HCT116 (cell line): ENCODE measurements at regions not wholly inside any gene's neighbourhood (a gene's known extent, or its start where the extent isn't known, plus 50 kb on each side); places are given as distances from the start of the nearest gene placed in this dataset.

Experiments used
- ATAC-seq: fragments of 200-7000 bp; cut with Tn5 transposase; 2 replicates; pipeline ENCODE4 v1.9.1; 2020; ENCODE audit warnings: mild to moderate bottlenecking, moderate library complexity
- BruUV-seq: library from RNA; stranded (reverse); fragments of 400-500 nt; replicated peaks from 2 replicates; lab custom pipeline; 2021; lab: Mats Ljungman, UMichigan
- CTCF ChIA-PET: fragments of 300-600 bp; sonication (Branson Sonifier 250); formaldehyde crosslinking; loops from one replicate; lab custom pipeline; 2021; ENCODE audit warnings: antibody characterized with exemption; lab: Charles Lee
- POLR2A ChIA-PET: fragments of 300-600, 350-600 bp; sonication (Branson Sonifier 250); formaldehyde crosslinking; loops from one replicate; lab custom pipeline; 2021; ENCODE audit warnings: antibody characterized with exemption; lab: Charles Lee
- RAD21 ChIA-PET, 2 experiments: fragments of 300-600 bp; sonication (Branson Sonifier 250); formaldehyde crosslinking; loops; one replicate each; lab custom pipeline; 2023; ENCODE audit warnings: low total read pairs in 2 of 2; ENCODE audit not compliant: uncharacterized antibody in 2 of 2, unreplicated experiment in 2 of 2, low non-redundant PET in 1 of 2; lab: Charles Lee
- DNase-seq: peaks from one replicate; pipeline ENCODE4 v3.0.0-alpha.2; 2010; ENCODE audit warnings: low read depth, low spot score
- H2AFZ ChIP-seq: fragments of 200-600 bp; shearing (Covaris generic), sonication (generic); 2 replicates; pipeline ENCODE4 v1.6.1; 2017; ENCODE audit warnings: low read depth, mixed run types, mixed read lengths, antibody characterized with exemption, low read length; ENCODE audit not compliant: poor library complexity, severe bottlenecking
- H3K27ac ChIP-seq: 2 replicates; pipeline ENCODE4 v1.5.1; 2012; ENCODE audit warnings: low read depth, low read length
- H3K27me3 ChIP-seq: fragments of 200-600 bp; sonication (generic); 2 replicates; pipeline ENCODE4 v1.6.1; 2016; ENCODE audit warnings: mixed run types, low read length, mixed read lengths; ENCODE audit not compliant: insufficient read depth
- H3K36me3 ChIP-seq, 2 experiments: fragments of 200-500 bp in 1 of 2; fragments of 200-600 bp in 1 of 2; sonication (Bioruptor generic) in 1 of 2; sonication (generic) in 1 of 2; 2 replicates each; pipeline versions ENCODE4 v1.5.1 to v1.6.1; 2014 to 2016; ENCODE audit warnings: low read length in 2 of 2, inconsistent platforms in 1 of 2, mixed read lengths in 1 of 2, mixed run types in 1 of 2; ENCODE audit not compliant: insufficient read depth in 2 of 2, control insufficient read depth in 1 of 2
- H3K4me1 ChIP-seq, 2 experiments: fragments of 200-600 bp in 1 of 2; sonication (generic) in 1 of 2; 2 replicates each; pipeline versions ENCODE4 v1.5.1 to v1.6.1; 2012 to 2017; ENCODE audit warnings: low read length in 2 of 2, inconsistent platforms in 1 of 2, mild to moderate bottlenecking in 1 of 2, mixed read lengths in 1 of 2, mixed run types in 1 of 2, moderate library complexity in 1 of 2; ENCODE audit not compliant: insufficient read depth in 2 of 2, control insufficient read depth in 1 of 2
- H3K4me2 ChIP-seq: fragments of 200-600 bp; sonication (generic); 2 replicates; pipeline ENCODE4 v1.6.1; 2017; ENCODE audit warnings: mixed run types, low read length, mixed read lengths
- H3K4me3 ChIP-seq, 2 experiments: fragments of 200-600 bp in 1 of 2; sonication (generic) in 1 of 2; replicated peaks in 1 of 2; 2 replicates each; pipeline ENCODE4 v1.5.1; 2011 to 2016; ENCODE audit warnings: low read length in 2 of 2, control low read depth in 1 of 2, low read depth in 1 of 2, mild to moderate bottlenecking in 1 of 2, mixed read lengths in 1 of 2, mixed run types in 1 of 2
- H3K79me2 ChIP-seq: fragments of 200-600 bp; sonication (generic); 2 replicates; pipeline ENCODE4 v1.6.1; 2017; ENCODE audit warnings: mild to moderate bottlenecking, mixed run types, low read length, moderate library complexity, mixed read lengths; ENCODE audit not compliant: insufficient read depth
- H3K9ac ChIP-seq: fragments of 200-600 bp; sonication (generic); 2 replicates; pipeline ENCODE4 v1.6.1; 2016; ENCODE audit warnings: low read length, mixed read lengths
- H3K9me2 ChIP-seq: fragments of 200-600 bp; sonication (generic), shearing (Covaris generic); 2 replicates; pipeline ENCODE4 v1.6.1; 2017; ENCODE audit warnings: mixed run types, mild to moderate bottlenecking, moderate library complexity; ENCODE audit not compliant: insufficient read depth
- H3K9me3 ChIP-seq, 2 experiments: fragments of 200-500 bp in 1 of 2; fragments of 200-600 bp in 1 of 2; sonication (Bioruptor generic) in 1 of 2; sonication (generic) in 1 of 2; 2 replicates each; pipeline ENCODE4 v1.6.1; 2014 to 2017; ENCODE audit warnings: low read length in 2 of 2, mixed read lengths in 2 of 2, inconsistent platforms in 1 of 2, low read depth in 1 of 2, mild to moderate bottlenecking in 1 of 2, mixed run types in 1 of 2, moderate library complexity in 1 of 2; ENCODE audit not compliant: control insufficient read depth in 1 of 2, insufficient read depth in 1 of 2
- H4K20me1 ChIP-seq: fragments of 200-600 bp; sonication (generic), shearing (Covaris generic); 2 replicates; pipeline ENCODE4 v1.6.1; 2017; ENCODE audit warnings: mixed run types, mild to moderate bottlenecking, moderate library complexity; ENCODE audit not compliant: insufficient read depth
- CEBPB ChIP-seq: IDR thresholded peaks from 2 replicates; pipeline ENCODE4 v1.6.1; 2012; ENCODE audit warnings: low read depth
- EGR1 ChIP-seq: IDR thresholded peaks from 2 replicates; pipeline ENCODE4 v1.6.1; 2012; ENCODE audit warnings: low read depth
- FOSL1 ChIP-seq: IDR thresholded peaks from 2 replicates; pipeline ENCODE4 v1.6.1; 2012; ENCODE audit warnings: low read depth
- POLR2AphosphoS5 ChIP-seq: IDR thresholded peaks from 2 replicates; pipeline ENCODE4 v1.6.1; 2011; ENCODE audit warnings: mild to moderate bottlenecking, low read depth, low read length, moderate library complexity
- RAD21 ChIP-seq: IDR thresholded peaks from 2 replicates; pipeline ENCODE4 v1.6.1; 2012; ENCODE audit warnings: low read depth, mild to moderate bottlenecking
- TCF7L2 ChIP-seq: IDR thresholded peaks from 2 replicates; pipeline ENCODE4 v1.7.0; 2011; ENCODE audit warnings: borderline replicate concordance, inconsistent platforms; ENCODE audit not compliant: insufficient read depth, insufficient read length; ENCODE audit errors: extremely low read depth
- ZFX ChIP-seq: fragments of 450-650 bp; IDR thresholded peaks from 2 replicates; pipeline ENCODE4 v1.6.1; 2017
- intact Hi-C: fragments of 100-400 bp; cut with micrococcal nuclease; formaldehyde crosslinking; loops from 2 replicates; pipeline ENCODE4 v1.10.0; 2022
- TF ChIP-seq, protein P1 (sequence below): IDR thresholded peaks from 2 replicates; pipeline ENCODE4 v1.6.1; 2012; ENCODE audit warnings: low read depth
- TF ChIP-seq, protein P2 (sequence below): IDR thresholded peaks from 2 replicates; pipeline ENCODE4 v1.6.1; 2011; ENCODE audit warnings: mild to moderate bottlenecking, low read length, moderate library complexity; ENCODE audit not compliant: insufficient replicate concordance; ENCODE audit errors: extremely low read depth

DNA sequence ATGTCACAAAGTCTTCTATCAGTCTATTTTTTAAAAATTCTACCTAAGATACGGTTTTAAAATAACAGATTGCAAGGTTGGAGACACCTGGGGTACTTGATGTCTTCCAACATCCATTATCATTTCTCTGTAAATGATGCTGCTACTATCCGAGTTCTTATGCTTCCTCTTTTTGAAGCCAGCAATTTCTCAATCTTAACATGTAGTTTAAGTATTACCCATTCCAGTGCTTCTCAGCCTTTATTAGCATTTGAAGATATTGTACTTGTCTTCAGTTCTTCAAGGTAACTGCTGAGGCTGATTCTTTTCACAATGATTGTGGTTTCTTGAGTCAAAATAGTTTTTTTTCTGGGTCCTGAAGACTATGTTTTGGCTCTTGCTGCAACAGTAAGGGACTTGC is 96.4 kb upstream of the SELENOP start:
- intact Hi-C loops, result loop anchor here (5.0 kb wide), 1 partner anchor 319 kb away; no protein-coding TSS in a partner anchor
- RAD21 ChIA-PET, result no interaction called here
- no peak for DNase-seq
- H4K20me1 ChIP-seq, result no peaks in the 10 kb centered on the region
- no peaks in the 10 kb centered on the region for H3K27me3 ChIP-seq
- H2AFZ ChIP-seq, result peak overlapping the region; percentile 89
- POLR2A ChIA-PET, result interaction anchor here (1.7 kb wide), 1 partner anchor 113 kb away, joined by 5 read pairs; no protein-coding TSS in a partner anchor
- H3K9ac ChIP-seq, result no peak overlapping the region
- no peak overlapping the region for H3K4me3 ChIP-seq
- H3K9me2 ChIP-seq, result no peaks in the 10 kb centered on the region
- H3K9me3 ChIP-seq, result no peaks in the 10 kb centered on the region
- TF ChIP-seq, protein P1, sequence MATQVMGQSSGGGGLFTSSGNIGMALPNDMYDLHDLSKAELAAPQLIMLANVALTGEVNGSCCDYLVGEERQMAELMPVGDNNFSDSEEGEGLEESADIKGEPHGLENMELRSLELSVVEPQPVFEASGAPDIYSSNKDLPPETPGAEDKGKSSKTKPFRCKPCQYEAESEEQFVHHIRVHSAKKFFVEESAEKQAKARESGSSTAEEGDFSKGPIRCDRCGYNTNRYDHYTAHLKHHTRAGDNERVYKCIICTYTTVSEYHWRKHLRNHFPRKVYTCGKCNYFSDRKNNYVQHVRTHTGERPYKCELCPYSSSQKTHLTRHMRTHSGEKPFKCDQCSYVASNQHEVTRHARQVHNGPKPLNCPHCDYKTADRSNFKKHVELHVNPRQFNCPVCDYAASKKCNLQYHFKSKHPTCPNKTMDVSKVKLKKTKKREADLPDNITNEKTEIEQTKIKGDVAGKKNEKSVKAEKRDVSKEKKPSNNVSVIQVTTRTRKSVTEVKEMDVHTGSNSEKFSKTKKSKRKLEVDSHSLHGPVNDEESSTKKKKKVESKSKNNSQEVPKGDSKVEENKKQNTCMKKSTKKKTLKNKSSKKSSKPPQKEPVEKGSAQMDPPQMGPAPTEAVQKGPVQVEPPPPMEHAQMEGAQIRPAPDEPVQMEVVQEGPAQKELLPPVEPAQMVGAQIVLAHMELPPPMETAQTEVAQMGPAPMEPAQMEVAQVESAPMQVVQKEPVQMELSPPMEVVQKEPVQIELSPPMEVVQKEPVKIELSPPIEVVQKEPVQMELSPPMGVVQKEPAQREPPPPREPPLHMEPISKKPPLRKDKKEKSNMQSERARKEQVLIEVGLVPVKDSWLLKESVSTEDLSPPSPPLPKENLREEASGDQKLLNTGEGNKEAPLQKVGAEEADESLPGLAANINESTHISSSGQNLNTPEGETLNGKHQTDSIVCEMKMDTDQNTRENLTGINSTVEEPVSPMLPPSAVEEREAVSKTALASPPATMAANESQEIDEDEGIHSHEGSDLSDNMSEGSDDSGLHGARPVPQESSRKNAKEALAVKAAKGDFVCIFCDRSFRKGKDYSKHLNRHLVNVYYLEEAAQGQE, result no peak
- TF ChIP-seq FOSL1 (no peak), CEBPB (no peak), RAD21 (no peak), POLR2AphosphoS5 (no peak), ZFX (no peak), TCF7L2 (no peak), EGR1 (no peak)
- TF ChIP-seq, protein P2, sequence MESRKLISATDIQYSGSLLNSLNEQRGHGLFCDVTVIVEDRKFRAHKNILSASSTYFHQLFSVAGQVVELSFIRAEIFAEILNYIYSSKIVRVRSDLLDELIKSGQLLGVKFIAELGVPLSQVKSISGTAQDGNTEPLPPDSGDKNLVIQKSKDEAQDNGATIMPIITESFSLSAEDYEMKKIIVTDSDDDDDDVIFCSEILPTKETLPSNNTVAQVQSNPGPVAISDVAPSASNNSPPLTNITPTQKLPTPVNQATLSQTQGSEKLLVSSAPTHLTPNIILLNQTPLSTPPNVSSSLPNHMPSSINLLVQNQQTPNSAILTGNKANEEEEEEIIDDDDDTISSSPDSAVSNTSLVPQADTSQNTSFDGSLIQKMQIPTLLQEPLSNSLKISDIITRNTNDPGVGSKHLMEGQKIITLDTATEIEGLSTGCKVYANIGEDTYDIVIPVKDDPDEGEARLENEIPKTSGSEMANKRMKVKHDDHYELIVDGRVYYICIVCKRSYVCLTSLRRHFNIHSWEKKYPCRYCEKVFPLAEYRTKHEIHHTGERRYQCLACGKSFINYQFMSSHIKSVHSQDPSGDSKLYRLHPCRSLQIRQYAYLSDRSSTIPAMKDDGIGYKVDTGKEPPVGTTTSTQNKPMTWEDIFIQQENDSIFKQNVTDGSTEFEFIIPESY, result no peak
- no peaks in the 10 kb centered on the region for H3K36me3 ChIP-seq
- no peak overlapping the region for H3K27ac ChIP-seq
- no peaks in the 10 kb centered on the region for H3K79me2 ChIP-seq
- H3K4me1 ChIP-seq, result peaks cover 0 to 12% of the 10 kb centered on the region in 2 experiments; a peak in 3 of 4 replicates
- no peak for ATAC-seq
- CTCF ChIA-PET, result interaction anchor here (1.8 to 2.4 kb wide), 3 partner anchors 19 to 482 kb away, joined by 11 to 18 read pairs (median 17); no protein-coding TSS in a partner anchor
- no TSS peak for BruUV-seq
- H3K4me2 ChIP-seq, result no peak overlapping the region
